ENCODE measurements at regions not wholly inside any gene's neighbourhood (a gene's known extent, or its start where the extent isn't known, plus 50 kb on each side); places are given as distances from the start of the nearest gene placed in this dataset.
A peak's percentile ranks its signal among the peaks of the same experiment; 100 is the strongest.

DNA sequence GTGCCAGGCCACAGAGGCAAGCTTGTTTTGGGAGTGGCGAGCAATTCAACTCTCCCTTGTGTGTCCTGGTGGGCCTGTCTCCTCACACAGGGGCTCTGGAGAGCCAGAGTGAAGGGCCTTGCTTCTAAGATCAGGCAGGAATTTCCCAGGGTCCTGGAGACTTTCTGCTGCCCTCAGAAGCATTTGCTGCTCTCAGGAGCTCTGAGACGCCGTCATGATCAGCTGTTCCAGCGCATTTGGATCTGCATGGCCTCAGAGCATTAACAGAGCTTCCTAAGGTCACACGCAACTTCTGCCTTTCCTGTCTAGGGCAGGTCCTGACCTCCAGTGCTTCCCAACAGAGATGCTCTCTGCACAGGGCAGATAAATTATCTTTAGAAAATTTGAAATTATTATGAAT, 52.2 kb upstream of the C10orf90 start:
- H3K27me3 ChIP-seq: no peaks in the 10 kb centered on the region
- no peaks in the 10 kb centered on the region for H3K4me1 ChIP-seq
- TF ChIP-seq POLR2AphosphoS5 (IDR thresholded peaks at IDR 0.05): no peak
- TF ChIP-seq POLR2A (IDR thresholded peaks at IDR 0.05): no peak
- TF ChIP-seq, protein P1, sequence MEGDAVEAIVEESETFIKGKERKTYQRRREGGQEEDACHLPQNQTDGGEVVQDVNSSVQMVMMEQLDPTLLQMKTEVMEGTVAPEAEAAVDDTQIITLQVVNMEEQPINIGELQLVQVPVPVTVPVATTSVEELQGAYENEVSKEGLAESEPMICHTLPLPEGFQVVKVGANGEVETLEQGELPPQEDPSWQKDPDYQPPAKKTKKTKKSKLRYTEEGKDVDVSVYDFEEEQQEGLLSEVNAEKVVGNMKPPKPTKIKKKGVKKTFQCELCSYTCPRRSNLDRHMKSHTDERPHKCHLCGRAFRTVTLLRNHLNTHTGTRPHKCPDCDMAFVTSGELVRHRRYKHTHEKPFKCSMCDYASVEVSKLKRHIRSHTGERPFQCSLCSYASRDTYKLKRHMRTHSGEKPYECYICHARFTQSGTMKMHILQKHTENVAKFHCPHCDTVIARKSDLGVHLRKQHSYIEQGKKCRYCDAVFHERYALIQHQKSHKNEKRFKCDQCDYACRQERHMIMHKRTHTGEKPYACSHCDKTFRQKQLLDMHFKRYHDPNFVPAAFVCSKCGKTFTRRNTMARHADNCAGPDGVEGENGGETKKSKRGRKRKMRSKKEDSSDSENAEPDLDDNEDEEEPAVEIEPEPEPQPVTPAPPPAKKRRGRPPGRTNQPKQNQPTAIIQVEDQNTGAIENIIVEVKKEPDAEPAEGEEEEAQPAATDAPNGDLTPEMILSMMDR (IDR thresholded peaks at IDR 0.05): no peak
- no peak for DNase-seq (ENCODE audit: low spot score in 2 of 2)
- no peak overlapping the region for H3K4me3 ChIP-seq
- H3K9me3 ChIP-seq: no peaks in the 10 kb centered on the region
- intact Hi-C loops (cut with DNase I; ENCODE audit: low total_unique reads): no loop called here
- H3K27ac ChIP-seq: no peak overlapping the region
- H3K36me3 ChIP-seq: no peaks in the 10 kb centered on the region

DNA sequence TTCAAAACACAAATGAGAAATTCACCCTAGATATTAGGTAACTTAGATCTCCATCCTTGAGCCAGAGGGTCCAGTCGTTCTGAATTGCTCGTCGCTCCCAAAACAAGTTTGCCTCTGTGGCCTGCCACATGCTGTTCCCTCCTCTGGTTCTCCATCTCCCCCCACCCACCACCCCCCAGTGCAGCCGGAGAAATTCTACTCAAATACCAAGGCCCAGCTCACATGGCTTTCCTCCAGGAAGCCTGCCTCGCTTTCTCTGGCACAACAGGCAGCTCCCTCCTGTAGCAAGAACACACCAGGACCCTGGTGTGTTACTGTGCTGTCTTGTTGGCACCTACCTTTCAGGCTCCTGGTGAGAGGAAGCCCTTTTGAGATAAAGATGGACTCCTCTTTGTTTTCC, 52.7 kb upstream of the C10orf90 start:
- DNase-seq (ENCODE audit: low spot score in 2 of 2): no peak
- no peaks in the 10 kb centered on the region for H3K36me3 ChIP-seq
- H3K27ac ChIP-seq: no peak overlapping the region
- no peaks in the 10 kb centered on the region for H3K27me3 ChIP-seq
- TF ChIP-seq POLR2A (IDR thresholded peaks at IDR 0.05) (no peak), POLR2AphosphoS5 (IDR thresholded peaks at IDR 0.05) (no peak)
- TF ChIP-seq, protein P1 (IDR thresholded peaks at IDR 0.05): no peak
- intact Hi-C loops (cut with DNase I; ENCODE audit: low total_unique reads): no loop called here
- no peak overlapping the region for H3K4me3 ChIP-seq
- H3K9me3 ChIP-seq: no peaks in the 10 kb centered on the region
- H3K4me1 ChIP-seq: no peaks in the 10 kb centered on the region

DNA sequence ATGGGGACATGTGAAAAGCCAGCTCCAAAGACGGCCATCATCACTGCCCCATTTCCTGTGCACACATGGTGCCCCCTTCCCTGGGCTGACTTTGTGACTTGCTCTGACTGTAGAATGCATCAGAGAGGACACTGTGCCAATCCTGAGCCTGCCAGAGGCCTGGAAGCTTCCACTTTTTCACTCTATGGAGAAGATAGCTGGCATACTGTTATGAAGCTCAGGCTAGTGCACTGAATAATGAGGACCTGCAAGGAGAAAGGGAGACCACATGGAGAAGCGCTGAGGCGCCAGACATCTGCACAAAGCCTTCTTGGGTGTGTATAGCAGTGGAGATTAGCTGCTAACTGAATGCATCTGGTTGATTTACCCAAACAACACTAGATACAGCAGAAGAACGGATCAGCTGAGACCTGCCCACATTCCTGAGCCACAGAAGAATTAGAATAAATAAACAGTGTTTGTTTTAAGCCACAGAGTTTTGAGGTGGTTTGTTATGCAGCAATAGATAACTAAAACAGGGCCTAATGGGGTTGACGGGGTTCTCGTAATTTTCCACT, 58.9 kb upstream of the C10orf90 start:
- no peaks in the 10 kb centered on the region for H3K4me1 ChIP-seq
- no peaks in the 10 kb centered on the region for H3K36me3 ChIP-seq
- H3K9me3 ChIP-seq: no peaks in the 10 kb centered on the region
- intact Hi-C loops (cut with DNase I; ENCODE audit: low total_unique reads): no loop called here
- H3K4me3 ChIP-seq: no peak overlapping the region
- TF ChIP-seq, protein P1 (IDR thresholded peaks at IDR 0.05): no peak
- TF ChIP-seq POLR2A (IDR thresholded peaks at IDR 0.05): no peak
- H3K27me3 ChIP-seq: no peaks in the 10 kb centered on the region
- no peak for DNase-seq (ENCODE audit: low spot score in 2 of 2)
- H3K27ac ChIP-seq: no peak overlapping the region

DNA sequence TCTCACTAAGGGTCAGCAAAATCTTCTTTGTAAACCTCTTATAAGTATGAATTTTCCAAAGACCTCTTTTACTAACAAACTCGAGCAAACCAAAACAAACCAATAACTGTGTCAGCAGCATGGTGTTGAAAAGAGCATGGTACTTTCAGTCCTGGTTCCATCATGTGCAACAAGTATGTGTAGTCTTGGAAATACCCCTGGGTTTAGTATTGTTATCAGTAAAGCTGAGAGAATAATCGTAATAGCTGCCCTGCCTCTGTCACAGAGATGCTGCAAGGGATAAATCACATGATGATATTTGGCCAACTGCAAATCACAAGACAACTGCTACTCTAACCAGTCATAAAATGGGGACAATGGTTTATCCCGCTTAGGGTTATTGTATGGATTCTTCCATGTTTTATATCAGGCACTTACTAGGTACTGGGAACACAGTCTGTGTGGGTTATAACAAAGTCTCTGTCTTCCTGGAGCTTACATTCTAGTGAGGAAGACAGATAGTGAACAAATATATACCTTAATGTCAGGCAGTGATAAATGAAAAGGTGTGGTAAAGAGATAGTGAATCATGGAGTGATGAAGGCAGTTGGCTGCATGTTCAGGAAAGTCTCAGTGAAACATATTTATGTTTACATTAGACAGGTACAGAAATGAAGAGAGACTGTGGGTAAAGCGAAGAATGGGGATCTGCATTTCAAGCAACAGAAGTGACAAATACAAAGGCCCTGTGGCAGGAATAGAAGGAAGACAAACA, 60.5 kb upstream of the C10orf90 start:
- Histone ChIP-seq H3K36me3 (no peaks in the 10 kb centered on the region), H3K4me3 (no peak overlapping the region), H3K9me3 (no peaks in the 10 kb centered on the region), H3K27me3 (no peaks in the 10 kb centered on the region), H3K27ac (peak overlapping the region; percentile 20 to 69), H3K4me1 (no peaks in the 10 kb centered on the region)
- DNase-seq (ENCODE audit: low spot score in 2 of 2): no peak
- TF ChIP-seq, protein P1 (IDR thresholded peaks at IDR 0.05): no peak
- no peak for TF ChIP-seq POLR2AphosphoS5 (IDR thresholded peaks at IDR 0.05)
- TF ChIP-seq POLR2A (IDR thresholded peaks at IDR 0.05): no peak
- intact Hi-C loops (cut with DNase I; ENCODE audit: low total_unique reads): no loop called here

DNA sequence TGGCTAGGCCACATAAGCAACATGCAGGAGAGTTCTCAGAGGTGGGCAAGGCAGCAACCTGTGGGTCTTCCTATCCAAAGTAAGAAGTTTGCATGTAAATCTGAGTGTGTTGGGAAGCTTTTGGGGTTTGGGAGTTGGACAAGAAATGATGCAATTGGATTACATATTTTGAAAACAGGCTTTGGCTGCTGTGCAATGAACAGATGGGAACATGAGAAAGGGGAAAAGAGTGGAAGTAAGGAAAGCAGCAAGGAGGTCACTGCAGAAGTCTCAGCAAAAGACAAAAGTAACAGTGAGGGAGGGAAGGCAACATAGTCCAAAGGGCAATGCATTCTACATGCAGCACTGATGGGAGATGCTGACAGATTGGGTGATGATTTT, 61.1 kb upstream of the C10orf90 start:
- no peaks in the 10 kb centered on the region for H3K36me3 ChIP-seq
- TF ChIP-seq, protein P1 (IDR thresholded peaks at IDR 0.05): no peak
- TF ChIP-seq POLR2AphosphoS5 (IDR thresholded peaks at IDR 0.05): no peak
- no peak for TF ChIP-seq POLR2A (IDR thresholded peaks at IDR 0.05)
- intact Hi-C loops (cut with DNase I; ENCODE audit: low total_unique reads): no loop called here
- no peaks in the 10 kb centered on the region for H3K27me3 ChIP-seq
- no peak overlapping the region for H3K4me3 ChIP-seq
- no peak for DNase-seq (ENCODE audit: low spot score in 2 of 2)
- no peaks in the 10 kb centered on the region for H3K4me1 ChIP-seq
- no peaks in the 10 kb centered on the region for H3K9me3 ChIP-seq
- peak overlapping the region; percentile 20 to 69 for H3K27ac ChIP-seq
